HG03354 (cell line): ENCODE measurements at regions not wholly inside any gene's neighbourhood (a gene's known extent, or its start where the extent isn't known, plus 50 kb on each side); places are given as distances from the start of the nearest gene placed in this dataset.

Source experiments
- ATAC-seq: cut with Tn5 transposase; IDR thresholded peaks from one replicate; pipeline ENCODE4 v1.9.1; 2021; ENCODE audit warnings: mild to moderate bottlenecking; ENCODE audit not compliant: unreplicated experiment, poor library complexity, severe bottlenecking

DNA sequence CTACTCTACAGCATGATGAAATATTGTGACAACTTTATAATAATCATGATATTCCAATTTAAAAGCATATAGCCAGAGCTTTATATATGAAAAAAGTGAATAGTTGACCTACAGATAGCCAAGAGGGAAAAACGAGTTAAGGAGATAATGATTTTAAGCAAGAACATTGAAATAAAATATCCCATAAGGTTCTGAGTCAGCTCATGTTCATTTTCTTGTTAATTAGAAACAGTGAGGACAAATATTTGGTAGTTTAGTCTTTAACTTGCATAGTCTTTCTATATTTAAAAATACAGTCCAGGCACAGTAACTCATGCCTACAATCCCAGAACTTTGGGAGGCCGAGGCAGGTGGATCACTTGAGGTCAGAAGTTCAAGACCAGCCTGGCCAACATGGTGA, 55.8 kb upstream of the CDH6 start:
- no peak for ATAC-seq

DNA sequence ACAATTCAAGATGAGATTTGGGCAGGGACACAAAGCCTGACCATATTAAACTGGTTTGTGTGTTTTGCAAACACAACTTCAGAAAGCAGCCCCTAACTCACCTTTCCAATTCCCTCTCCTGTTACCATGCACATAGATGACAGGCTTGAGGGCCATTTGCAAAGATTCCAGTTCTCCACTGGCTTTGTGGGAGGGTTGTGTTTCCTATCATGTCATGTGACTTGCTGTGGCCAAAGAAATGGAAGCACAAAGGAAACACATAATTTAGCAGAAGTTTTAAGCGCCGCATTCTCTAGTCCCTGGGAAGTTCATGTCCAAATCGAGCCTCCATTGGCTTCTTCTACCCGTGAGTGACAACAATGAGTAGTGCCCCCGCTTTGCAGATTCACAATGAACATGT, 57.9 kb upstream of the CDH6 start:
- no peak for ATAC-seq

DNA sequence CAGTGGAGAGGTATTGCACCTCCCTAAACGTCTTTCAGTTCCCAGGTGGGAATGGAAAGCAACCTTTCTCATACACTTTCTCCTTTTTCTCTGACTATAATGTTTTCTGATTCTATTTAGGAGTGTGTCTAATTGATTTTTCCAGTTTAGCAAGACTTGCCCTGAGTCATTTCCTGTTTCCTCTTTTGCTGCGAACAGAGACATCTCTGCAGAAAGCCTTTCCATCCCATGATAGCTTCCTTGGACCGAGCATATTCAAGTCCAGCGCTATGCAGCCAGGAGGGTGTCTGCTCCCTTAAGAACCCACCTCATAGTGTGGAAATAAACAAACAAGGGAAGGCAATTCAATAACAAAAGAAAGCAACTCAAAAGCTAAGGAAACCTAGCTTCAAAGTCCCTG, 60.0 kb upstream of the CDH6 start:
- no peak for ATAC-seq

DNA sequence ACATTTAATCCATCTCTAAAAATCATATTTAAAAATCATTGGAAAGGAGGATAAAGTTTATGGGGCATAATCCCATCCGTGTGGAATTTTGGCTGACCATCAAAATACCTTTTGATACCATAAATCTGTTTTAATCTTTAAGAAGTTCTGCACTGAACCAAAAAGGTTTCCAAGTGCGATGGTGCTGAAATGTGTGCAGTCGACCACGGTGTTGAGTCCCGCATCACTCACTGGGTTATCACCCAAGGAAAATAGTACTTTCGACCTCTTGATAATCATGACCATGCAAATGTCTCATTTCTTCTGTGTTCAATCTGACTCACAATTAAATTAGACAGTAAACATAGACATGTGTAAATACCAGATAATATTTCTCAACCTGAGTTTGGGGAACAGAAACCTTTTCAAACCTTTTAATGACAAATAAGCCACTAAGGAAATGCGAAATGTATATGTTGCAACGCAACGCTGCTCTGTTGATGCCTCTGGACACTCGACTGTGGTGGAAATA, 62.0 kb upstream of the CDH6 start:
- no peak for ATAC-seq

DNA sequence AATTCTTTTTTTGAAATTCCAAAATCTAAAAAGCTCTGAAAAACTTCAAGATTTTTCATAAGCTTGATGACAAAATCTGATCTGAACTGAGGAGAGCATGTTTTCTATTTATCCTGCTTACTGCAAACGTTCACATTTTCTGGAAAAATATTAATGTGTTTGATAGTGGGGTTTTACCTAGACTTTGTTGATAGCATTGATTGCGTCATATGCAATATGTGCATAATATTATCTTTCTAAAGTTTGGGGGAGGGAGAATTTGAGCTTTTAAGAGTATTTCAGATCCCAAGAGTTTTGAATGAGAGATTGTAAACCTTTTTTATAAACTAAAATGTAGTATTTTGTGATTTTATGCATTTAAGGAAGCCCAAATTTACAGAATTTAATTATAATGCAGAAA, 62.8 kb upstream of the CDH6 start:
- ATAC-seq, result no peak

DNA sequence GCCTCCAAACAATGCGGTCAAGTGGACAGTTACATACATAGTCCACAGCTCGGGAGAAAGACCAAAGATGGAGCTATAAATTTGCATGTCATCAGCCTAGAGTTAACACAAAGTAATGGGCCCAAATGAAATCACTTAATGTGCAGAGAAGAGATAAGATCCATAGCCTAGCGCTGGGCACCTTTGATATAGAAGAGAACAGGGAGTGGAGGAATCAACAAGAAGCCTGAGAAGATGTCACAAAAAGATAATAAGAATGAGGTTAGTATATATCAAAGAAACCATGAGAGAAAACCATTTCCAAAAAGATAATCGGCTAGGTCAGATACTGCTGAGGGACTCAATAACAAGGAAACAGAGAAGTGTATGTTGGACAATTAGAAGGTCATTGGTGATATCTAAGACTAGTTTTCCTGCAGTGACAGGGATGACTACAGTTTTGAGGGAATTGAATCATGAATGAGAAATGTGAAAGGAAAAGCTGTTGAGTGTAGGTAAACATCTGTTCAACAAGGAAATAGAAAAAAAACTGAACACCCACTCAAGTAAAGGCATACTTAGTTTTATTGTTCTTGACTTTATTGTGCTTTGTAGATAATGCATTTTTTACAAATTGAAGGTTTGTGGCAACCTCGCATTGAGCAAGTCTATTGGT, 68.7 kb upstream of the CDH6 start:
- no peak for ATAC-seq

DNA sequence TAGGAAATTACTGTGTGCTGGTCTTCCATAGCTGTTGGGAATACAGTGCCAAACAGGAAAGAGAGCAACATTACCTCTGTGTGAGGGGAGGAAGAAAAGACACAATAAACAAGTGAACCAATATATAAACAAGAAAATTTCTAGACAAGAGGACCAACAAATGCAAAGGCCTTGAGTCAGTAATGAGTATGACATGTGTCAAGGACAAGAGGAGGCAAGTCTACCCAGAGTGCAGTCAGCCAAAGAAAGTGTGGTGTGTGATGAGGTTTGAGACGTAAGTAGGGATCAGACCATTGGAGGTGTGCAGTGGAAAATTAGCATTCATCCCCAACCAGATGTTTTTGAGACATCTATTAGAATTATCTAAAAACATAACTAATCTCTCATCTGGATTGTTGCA, 69.5 kb upstream of the CDH6 start:
- ATAC-seq, result no peak

DNA sequence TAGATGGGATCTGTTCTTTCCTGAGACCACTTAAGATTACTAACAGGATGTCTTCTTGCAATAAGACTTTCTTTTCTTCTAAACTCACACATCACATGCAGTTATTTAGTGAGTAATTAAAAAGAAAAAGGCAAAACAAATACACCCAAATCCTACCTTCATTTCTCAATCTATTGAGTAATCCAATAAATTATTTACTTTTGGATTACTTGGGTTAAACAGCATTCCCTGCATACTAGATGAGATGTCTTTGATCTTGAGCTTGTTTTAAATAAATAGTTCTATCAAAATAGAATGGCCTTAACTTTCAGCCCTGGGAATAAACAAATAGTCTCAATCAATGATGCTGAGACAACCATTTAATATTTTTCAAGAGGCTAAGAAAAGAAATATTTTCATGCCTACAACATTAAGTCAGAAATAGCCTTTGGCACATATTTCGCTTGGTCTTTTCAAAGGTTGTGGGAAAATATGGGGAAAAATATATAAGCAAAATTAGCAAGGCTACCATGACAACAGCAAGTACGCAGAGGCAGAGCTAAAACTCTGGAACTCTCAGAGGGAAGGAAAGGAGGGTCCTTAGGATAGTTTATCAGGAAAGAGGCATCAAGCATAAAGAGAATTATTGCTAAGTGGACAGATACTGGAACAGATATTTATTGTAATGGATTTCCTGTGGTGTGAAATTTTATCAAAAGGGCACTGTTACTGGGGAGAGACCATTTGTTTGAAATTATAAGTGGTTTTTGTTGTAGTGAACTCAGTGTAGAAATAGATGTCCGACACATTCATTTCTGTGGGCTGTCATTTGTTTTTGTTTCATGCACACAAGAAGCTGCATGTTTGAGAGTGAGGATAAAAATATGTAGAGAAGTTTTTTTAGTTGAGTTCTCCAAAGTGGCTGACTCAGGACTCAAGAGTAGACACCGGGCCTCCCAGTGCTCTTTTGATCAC, 70.2 kb upstream of the CDH6 start:
- no peak for ATAC-seq

DNA sequence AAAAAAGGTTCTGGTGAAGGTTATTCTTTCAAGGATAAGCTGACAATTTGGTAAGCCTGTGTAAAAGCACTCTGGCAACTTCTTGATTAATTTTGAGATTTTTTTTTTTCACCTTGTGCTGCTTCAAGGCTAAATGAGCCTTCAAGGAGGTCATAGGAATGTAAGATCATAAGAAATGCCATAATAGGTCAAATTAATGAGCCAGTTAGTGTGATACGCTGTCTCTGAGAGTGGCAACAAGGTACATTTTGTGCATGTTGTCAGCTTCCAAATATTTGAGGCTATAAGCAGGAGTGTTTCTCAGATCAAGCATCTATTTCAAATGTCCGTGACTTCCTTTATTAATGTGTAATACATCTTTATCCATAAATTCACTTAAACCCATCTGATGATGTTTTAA, 72.3 kb upstream of the CDH6 start:
- ATAC-seq, result no peak

DNA sequence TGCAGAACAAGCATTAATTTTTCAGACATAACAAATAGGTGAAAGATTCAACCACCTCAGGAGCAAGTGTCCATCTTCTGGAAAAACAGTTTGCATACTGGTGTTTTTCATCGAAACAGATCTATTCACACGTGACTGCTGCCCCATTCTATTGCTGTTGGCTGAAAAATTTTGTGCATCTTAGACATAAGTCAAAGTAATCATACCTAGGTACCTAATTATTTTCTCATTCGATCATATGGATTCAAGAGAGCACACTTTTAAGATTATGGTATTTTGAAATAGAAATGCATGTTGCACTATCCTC, 72.9 kb upstream of the CDH6 start:
- ATAC-seq, result no peak

DNA sequence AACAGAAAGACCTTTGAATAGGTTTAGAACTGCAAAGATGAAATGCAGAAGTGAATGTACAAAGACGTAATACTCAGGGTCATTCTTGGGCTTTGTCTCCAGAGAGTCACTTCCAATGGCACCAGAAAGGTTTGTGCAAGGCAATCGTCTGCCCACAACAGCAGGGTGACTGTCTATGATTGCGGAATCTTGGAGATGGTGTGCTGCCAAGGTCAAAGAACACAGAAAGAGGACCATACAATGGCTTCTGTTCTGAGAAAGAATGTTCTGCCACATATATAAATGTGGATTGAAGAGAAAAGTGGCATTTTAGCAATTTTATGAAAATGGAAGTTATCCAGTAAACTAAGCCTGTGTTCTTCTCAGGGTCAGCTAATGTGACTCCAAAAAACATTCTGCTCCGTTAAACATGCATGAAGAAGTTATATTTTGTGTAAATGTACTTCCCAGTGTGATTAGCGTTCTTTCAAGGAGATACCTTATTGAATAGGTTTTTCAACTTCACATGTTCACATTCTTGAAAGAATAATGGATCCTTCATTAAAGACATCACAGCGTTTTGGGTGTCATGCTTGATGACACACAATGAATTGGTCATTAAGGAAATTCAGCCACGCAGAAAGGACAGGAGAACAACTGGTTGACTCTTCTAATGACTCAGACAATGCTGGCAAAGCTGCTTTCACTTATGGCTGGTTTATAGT, 73.4 kb upstream of the CDH6 start:
- ATAC-seq, result no peak

DNA sequence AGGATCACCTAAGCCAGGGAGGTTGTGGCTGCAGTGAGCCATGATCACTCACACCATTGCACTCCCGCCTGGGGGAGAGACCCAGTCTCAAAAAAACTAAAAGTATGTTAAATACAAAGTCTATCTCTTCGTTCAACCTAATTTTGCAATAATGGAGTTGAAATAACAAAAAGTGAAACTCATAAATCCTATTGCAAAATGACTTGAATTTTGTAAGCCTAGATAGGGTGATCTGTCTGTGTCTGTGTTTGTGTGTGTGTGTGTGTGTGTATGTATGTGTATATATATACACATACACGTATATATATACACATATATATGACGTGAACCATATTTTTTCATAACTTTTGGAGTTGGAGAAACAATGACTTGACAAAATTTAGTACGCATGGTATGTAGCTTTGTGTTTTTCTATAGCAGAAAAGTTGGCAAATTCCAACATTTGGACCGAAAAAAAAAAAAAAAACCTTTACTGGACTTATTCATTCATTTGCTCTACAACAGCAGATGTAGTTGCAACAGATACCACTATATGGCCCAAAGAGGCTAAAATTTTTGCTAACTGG, 76.9 kb upstream of the CDH6 start:
- ATAC-seq, result no peak

DNA sequence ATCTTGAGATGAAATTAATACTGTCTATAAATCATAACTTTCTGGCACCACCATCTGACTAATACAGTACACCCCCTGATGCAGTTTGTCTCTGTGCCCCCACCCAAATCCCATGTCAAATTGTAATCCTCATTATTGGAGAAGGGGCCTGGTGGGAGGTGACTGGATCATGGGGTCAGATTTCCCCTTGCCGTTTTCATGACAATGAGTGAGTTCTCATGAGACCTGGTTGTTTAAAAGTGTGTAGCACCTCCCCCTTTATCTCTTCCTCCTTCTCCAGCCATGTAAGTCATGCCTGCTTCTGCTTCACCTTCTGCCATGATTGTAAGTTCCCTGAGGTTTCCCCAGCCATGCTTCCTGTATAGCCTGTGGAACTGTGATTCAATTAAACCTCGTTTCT, 78.7 kb upstream of the CDH6 start:
- ATAC-seq, result no peak

DNA sequence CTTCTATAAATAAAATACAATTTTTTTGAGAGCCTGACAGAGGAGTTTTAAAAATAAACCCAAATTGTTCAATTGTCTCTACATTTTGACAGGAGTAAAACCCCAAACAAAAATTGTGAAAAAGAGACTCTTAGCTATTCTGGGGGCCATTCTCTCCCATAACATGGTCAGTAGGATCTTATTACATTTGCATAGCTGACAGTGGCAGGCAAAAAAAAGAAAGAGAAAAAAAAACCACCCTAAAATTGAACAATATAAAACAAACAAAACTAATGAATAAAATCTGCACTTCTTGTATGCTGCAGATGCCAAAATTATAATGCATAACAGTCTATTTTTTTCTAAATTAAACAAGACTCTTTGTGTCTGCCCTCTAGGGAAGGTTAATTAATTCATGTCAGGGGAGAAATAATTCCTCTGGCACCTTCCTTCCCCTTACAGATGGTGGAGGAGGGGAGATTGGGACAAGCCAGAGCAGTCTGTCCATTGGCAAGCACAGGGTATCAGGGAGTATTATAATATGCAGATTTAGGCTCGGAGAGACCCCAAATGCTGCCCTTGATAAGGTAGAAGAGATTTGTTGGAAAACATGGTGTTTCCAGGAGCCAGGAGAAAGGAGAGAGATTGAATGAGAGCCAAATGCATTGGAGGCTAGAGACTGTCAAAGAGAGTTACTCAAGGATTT, 79.7 kb upstream of the CDH6 start:
- ATAC-seq, result no peak

DNA sequence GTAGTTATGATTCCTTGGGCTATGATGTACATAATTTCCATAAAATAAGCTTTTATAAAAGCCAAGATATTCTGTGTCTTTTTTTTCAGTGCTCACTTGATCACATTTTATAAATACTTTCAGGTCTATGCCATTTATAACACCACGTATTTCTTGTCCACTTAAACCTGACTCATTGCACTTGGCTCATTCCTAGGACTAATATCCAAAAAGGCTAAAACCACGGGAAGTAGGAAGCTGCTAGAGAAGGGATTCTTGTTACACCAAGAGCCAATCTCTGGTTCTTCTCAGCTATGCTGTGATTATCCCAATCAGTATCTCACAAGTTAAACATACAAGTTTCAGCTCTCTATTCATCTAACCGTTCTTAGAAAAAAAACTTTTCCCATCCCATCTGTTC, 80.4 kb upstream of the CDH6 start:
- ATAC-seq, result no peak

DNA sequence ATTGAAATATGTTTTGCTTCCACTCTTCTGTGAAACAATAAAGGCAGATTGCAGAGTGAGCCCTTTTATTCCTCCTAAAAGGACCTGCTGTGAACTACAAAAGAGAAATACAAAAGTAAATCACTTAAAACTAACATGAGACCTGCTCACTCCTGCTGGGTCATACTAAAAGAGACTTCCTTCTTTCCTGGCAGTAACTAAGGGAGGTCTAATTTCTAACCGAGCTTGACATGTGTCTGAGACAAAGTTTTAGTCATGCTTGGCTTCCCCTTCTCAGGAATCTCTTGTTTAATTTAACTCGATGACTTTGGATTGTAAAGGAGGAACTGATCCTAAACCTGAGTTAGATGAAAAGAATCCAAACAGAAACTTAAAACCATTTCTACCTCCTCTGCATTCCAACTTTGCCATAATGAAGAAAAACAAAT, 86.4 kb upstream of the CDH6 start:
- ATAC-seq, result no peak

DNA sequence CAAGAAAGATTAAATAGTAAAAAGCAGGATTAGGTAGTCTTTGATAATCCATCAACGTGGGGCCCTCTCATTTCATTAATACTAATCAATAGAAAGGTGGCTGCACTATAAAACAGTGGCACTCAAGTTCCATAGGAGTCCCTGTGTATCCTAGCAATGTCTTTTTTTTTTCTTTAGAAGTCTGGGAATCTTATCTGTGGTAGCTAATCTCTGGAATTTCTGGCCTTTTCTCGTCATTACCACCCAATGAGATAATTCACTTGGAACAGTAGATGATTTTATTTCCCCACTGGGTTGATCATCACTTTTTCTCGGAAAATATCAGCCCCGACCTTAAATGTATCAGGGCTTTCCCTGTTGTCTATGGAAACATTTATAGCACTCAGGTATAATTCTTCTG, 86.8 kb upstream of the CDH6 start:
- no peak for ATAC-seq

DNA sequence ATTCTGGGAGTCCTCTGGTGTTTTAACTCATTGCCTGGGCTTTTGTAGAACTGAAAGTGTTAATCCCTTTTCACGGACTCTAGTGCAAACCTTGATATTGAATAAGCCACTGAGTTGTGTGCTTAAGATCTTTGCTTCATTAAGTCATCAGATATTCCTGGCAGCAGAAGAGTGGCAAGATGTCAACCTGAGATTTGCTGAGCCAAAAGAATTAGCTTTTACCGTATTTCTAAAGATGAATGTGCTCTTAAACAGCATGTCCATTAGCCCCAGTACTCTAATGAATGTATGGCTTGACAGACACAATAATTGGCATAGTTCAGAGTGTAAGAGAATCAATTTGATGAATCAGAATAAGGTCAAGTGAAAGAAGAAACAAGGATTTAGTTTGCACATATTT, 87.2 kb upstream of the CDH6 start:
- no peak for ATAC-seq

DNA sequence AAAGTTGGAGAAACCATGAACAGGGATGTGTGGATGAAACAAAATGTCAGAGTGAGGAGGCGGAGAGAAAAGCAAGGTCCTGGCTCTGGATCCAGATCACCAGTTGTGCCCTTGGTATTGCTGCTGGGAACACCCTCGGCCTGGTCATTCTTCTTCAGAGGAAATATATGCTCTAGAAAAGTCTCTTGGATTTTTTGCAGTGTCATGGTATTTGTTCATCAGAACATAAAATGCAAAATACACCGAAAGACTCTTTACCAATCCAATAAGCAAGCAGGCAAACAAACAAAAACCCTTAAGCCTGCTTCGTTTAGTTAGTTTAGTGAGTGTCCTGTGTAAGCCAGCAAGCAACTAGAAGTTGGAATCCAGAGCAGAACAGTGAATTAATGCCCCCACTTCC, 88.7 kb upstream of the CDH6 start:
- no peak for ATAC-seq

DNA sequence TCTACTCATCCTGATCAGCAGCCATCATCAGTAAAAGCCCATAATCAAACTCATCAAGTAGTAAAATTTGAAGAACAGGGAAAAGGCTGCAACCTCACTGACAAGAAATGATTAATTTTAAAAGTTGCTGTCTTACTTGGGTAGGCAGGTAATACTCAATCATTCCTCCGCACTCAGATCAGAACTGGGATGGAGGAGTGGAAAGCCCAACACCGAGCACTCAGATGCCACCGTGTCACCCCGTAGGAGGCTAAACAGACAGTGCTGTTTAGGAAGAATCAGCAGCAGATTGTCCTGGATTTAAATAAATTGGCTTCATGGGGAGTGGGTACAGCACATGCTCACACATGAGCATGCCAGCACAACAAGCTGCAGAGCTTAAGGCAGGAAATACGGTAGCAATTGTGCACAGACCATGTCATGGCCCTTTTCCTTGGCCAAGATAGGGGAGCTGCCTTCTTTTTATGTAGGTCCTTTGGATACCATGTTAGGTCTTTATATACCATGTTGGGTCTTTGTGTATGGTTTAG, 92.6 kb upstream of the CDH6 start:
- ATAC-seq, result no peak
